Heart left ventricle (tissue), 13 donors: ENCODE measurements at regions not wholly inside any gene's neighbourhood (a gene's known extent, or its start where the extent isn't known, plus 50 kb on each side); places are given as distances from the start of the nearest gene placed in this dataset.

ENCODE experiments used
- CTCF ChIP-seq, 12 donors: fragments of 200-600 bp; sonication (generic) in 4 of 12; IDR thresholded peaks; one replicate each; pipeline versions ENCODE4 v1.5.0 to v1.8.0; 2018 to 2022; ENCODE audit warnings: antibody characterized with exemption in 12 of 12, mild to moderate bottlenecking in 5 of 12
- POLR2A ChIP-seq, 2 donors: fragments of 450-650 bp; IDR thresholded peaks; one replicate each; pipeline ENCODE4 v1.6.1; 2017; ENCODE audit warnings: antibody characterized with exemption in 2 of 2, mild to moderate bottlenecking in 2 of 2, moderate library complexity in 2 of 2
- donor health status: ischemic (EF 13 %, LVEDD 7.1; RV severe dilation, severe dysfunction).
- donor health status: DM: no; HTN: yes; CAD: no.
- donor health status: DM: no; HTN: no; CAD: no.
- donor health status: ischemic (EF 25% LVEDD 6.9; RV normal size, moderate dysfunction).
- donor health status: ischemic (EF 25% LVEDD 5.7; RV mildly dilated, moderate dysfunction).
- donor health status: ischemic (EF 35%, LVEDD 5.7; RV mildly dilated, moderate dysfunction).
- donor health status: nonischemic (EF 11% LVEDD 7.7; RV severe dilation, severe dysfunction).
- donor health status: DM: yes; HTN: yes; CAD: no.
- donor health status: PGD.
- donor health status: ischemic (EF 29% LVEDD 5.4; RV normal size, mild dysfunction).
- donor health status: nonischemic (EF 23%, LVEDD 6.1; RV moderate dilation, normal function).

- TF ChIP-seq CTCF (IDR thresholded peaks at IDR 0.05) (no peak), POLR2A (IDR thresholded peaks at IDR 0.05) (no peak)
These were observed 61.3 kb upstream of the ANO1 start for GRCh38 chr11:70016666-70017367.
